Activated CD8-positive, alpha-beta memory T cell treated with anti-CD3 and anti-CD28 coated beads, Interleukin-2, amount 50 U/mL, for 1 hour (primary cell): ENCODE measurements at regions not wholly inside any gene's neighbourhood (a gene's known extent, or its start where the extent isn't known, plus 50 kb on each side); places are given as distances from the start of the nearest gene placed in this dataset.

Experiments
- DNase-seq: peaks from one replicate; pipeline ENCODE4 v3.0.0-alpha.2; 2020; ENCODE audit errors: extremely low read depth

GRCh38 chr1:201746156-201746555 is 82.8 kb upstream of the IPO9 start:
- DNase-seq: no peak

- no peak for DNase-seq
These were observed 81.7 kb upstream of the IPO9 start for GRCh38 chr1:201747261-201747660.

- no peak for DNase-seq
These were observed 80.6 kb upstream of the IPO9 start for GRCh38 chr1:201748335-201748734.

- DNase-seq: no peak
These were observed 79.8 kb upstream of the IPO9 start for GRCh38 chr1:201749059-201749690.

- no peak for DNase-seq
These were observed 78.8 kb upstream of the IPO9 start for GRCh38 chr1:201750120-201750519.

- no peak for DNase-seq
These were observed 78.0 kb upstream of the IPO9 start for GRCh38 chr1:201750934-201751333.

GRCh38 chr1:201751872-201752271 is 77.1 kb upstream of the IPO9 start:
- DNase-seq: no peak

- no peak for DNase-seq
These were observed 76.6 kb upstream of the IPO9 start for GRCh38 chr1:201752333-201752732.

GRCh38 chr1:201753492-201753891 is 75.5 kb upstream of the IPO9 start:
- DNase-seq: no peak

GRCh38 chr1:201754353-201754752 is 74.6 kb upstream of the IPO9 start:
- DNase-seq: no peak

- no peak for DNase-seq
These were observed 73.8 kb upstream of the IPO9 start for GRCh38 chr1:201755200-201755599.

- DNase-seq: no peak
These were observed 72.6 kb upstream of the IPO9 start for GRCh38 chr1:201756406-201756805.

- no peak for DNase-seq
These were observed 70.4 kb upstream of the IPO9 start for GRCh38 chr1:201758499-201759050.

- DNase-seq: no peak
These were observed 69.7 kb upstream of the IPO9 start for GRCh38 chr1:201759194-201759815.

- no peak for DNase-seq
These were observed 68.4 kb upstream of the IPO9 start for GRCh38 chr1:201760516-201760915.

- DNase-seq: no peak
These were observed 67.8 kb upstream of the IPO9 start for GRCh38 chr1:201761178-201761577.

- DNase-seq: no peak
These were observed 67.1 kb upstream of the IPO9 start for GRCh38 chr1:201761871-201762270.

GRCh38 chr1:201762381-201762780 is 66.6 kb upstream of the IPO9 start:
- no peak for DNase-seq

- DNase-seq: no peak
These were observed 65.4 kb upstream of the IPO9 start for GRCh38 chr1:201763455-201764140.

GRCh38 chr1:201764166-201764565 is 64.8 kb upstream of the IPO9 start:
- DNase-seq: no peak

- DNase-seq: no peak
These were observed 64.4 kb upstream of the IPO9 start for GRCh38 chr1:201764579-201764978.

GRCh38 chr1:201766131-201766866 is 62.7 kb upstream of the IPO9 start:
- no peak for DNase-seq
